Stimulated activated effector memory CD8-positive, alpha-beta T cell treated with anti-CD3 and anti-CD28 coated beads, Interleukin-12 subunit alpha, Interleukin-12 subunit beta, amount 100 ng/mL, for 72 hours (primary cell): ENCODE measurements at regions not wholly inside any gene's neighbourhood (a gene's known extent, or its start where the extent isn't known, plus 50 kb on each side); places are given as distances from the start of the nearest gene placed in this dataset.

Experiments
- ATAC-seq: fragments of 150-1000 bp; cut with Tn5 transposase; 2 replicates; pipeline ENCODE4 v1.10.0; 2021
- DNase-seq, 2 donors: peaks; one replicate each; pipeline ENCODE4 v3.0.0; 2021 to 2022; ENCODE audit warnings: low spot score in 2 of 2
- H3K27ac Mint-ChIP-seq: one replicate; pipeline ENCODE4 v1.8.0; 2022; ENCODE audit warnings: mild to moderate bottlenecking, mixed read lengths
- H3K36me3 Mint-ChIP-seq: one replicate; pipeline ENCODE4 v1.8.0; 2022; ENCODE audit warnings: mild to moderate bottlenecking, mixed read lengths
- H3K4me1 Mint-ChIP-seq: one replicate; pipeline ENCODE4 v1.8.0; 2022; ENCODE audit warnings: mixed read lengths
- H3K4me3 Mint-ChIP-seq: one replicate; pipeline ENCODE4 v1.8.0; 2022; ENCODE audit warnings: mild to moderate bottlenecking, mixed read lengths
- H3K9me3 Mint-ChIP-seq: one replicate; pipeline ENCODE4 v1.8.0; 2022; ENCODE audit warnings: mixed read lengths

- Mint-ChIP-seq H3K4me3 (no peak overlapping the region), H3K9me3 (no peaks in the 10 kb centered on the region), H3K36me3 (no peaks in the 10 kb centered on the region), H3K4me1 (no peaks in the 10 kb centered on the region), H3K27ac (no peak overlapping the region)
- DNase-seq (no peak), ATAC-seq (peak; percentile 20)
Measured at GRCh38 chr3:176692966-176693785, 504.1 kb downstream of the TBL1XR1 start.

- Mint-ChIP-seq H3K27ac (no peak overlapping the region), H3K4me1 (no peaks in the 10 kb centered on the region), H3K4me3 (no peak overlapping the region), H3K9me3 (no peaks in the 10 kb centered on the region), H3K36me3 (no peaks in the 10 kb centered on the region)
- ATAC-seq: no peak
- DNase-seq: no peak
Measured at GRCh38 chr3:176692199-176692965, 504.9 kb downstream of the TBL1XR1 start.

GRCh38 chr3:176690083-176690869 lies 507.0 kb downstream of the TBL1XR1 start:
- Mint-ChIP-seq H3K4me1 (no peaks in the 10 kb centered on the region), H3K9me3 (no peaks in the 10 kb centered on the region), H3K4me3 (no peak overlapping the region), H3K36me3 (no peaks in the 10 kb centered on the region), H3K27ac (no peak overlapping the region)
- no peak for ATAC-seq
- DNase-seq: no peak

- Mint-ChIP-seq H3K9me3 (peaks cover 7% of the 10 kb centered on the region), H3K4me1 (no peaks in the 10 kb centered on the region), H3K4me3 (no peak overlapping the region), H3K36me3 (no peaks in the 10 kb centered on the region), H3K27ac (no peak overlapping the region)
- no peak for ATAC-seq
- no peak for DNase-seq
Measured at GRCh38 chr3:176687754-176688153, 509.5 kb downstream of the TBL1XR1 start.

- ATAC-seq (no peak), DNase-seq (no peak)
Measured at GRCh38 chr3:176683382-176683781, 513.9 kb downstream of the TBL1XR1 start.

GRCh38 chr3:176663837-176664831 lies 533.1 kb downstream of the TBL1XR1 start:
- Mint-ChIP-seq H3K9me3 (peaks cover 7% of the 10 kb centered on the region), H3K36me3 (no peaks in the 10 kb centered on the region), H3K27ac (no peak overlapping the region), H3K4me1 (no peaks in the 10 kb centered on the region), H3K4me3 (no peak overlapping the region)
- no peak for DNase-seq
- ATAC-seq: no peak

More at GRCh38 chr3:176683382-176683781, 513.9 kb downstream of the TBL1XR1 start:
- Mint-ChIP-seq H3K27ac (no peak overlapping the region), H3K9me3 (peaks cover 12% of the 10 kb centered on the region), H3K4me3 (no peak overlapping the region), H3K4me1 (no peaks in the 10 kb centered on the region), H3K36me3 (no peaks in the 10 kb centered on the region)

- H3K9me3 Mint-ChIP-seq: peaks cover 4% of the 10 kb centered on the region
- H3K27ac Mint-ChIP-seq: no peak overlapping the region
- ATAC-seq (no peak), DNase-seq (no peak)
- H3K4me1 Mint-ChIP-seq: no peaks in the 10 kb centered on the region
- H3K4me3 Mint-ChIP-seq: no peak overlapping the region
- no peaks in the 10 kb centered on the region for H3K36me3 Mint-ChIP-seq
Measured at GRCh38 chr3:176663387-176663786, 533.9 kb downstream of the TBL1XR1 start.

- Mint-ChIP-seq H3K27ac (no peak overlapping the region), H3K36me3 (no peaks in the 10 kb centered on the region), H3K9me3 (no peaks in the 10 kb centered on the region), H3K4me3 (no peak overlapping the region), H3K4me1 (no peaks in the 10 kb centered on the region)
- DNase-seq: no peak
- no peak for ATAC-seq
Measured at GRCh38 chr3:176661432-176661964, 535.8 kb downstream of the TBL1XR1 start.

- DNase-seq: no peak
- Mint-ChIP-seq H3K4me3 (no peak overlapping the region), H3K9me3 (peaks cover 6% of the 10 kb centered on the region), H3K4me1 (no peaks in the 10 kb centered on the region), H3K36me3 (no peaks in the 10 kb centered on the region), H3K27ac (no peak overlapping the region)
- no peak for ATAC-seq
Measured at GRCh38 chr3:176655404-176656094, 541.7 kb downstream of the TBL1XR1 start.

- H3K4me3 Mint-ChIP-seq: no peak overlapping the region
- peaks cover 6% of the 10 kb centered on the region for H3K9me3 Mint-ChIP-seq
- H3K36me3 Mint-ChIP-seq: no peaks in the 10 kb centered on the region
- no peak overlapping the region for H3K27ac Mint-ChIP-seq
- no peak for ATAC-seq
- no peaks in the 10 kb centered on the region for H3K4me1 Mint-ChIP-seq
- no peak for DNase-seq
Measured at GRCh38 chr3:176651622-176652021, 545.7 kb downstream of the TBL1XR1 start.

GRCh38 chr3:176650478-176650877 lies 546.8 kb downstream of the TBL1XR1 start:
- peak; percentile 47 for ATAC-seq
- Mint-ChIP-seq H3K36me3 (no peaks in the 10 kb centered on the region), H3K9me3 (peaks cover 6% of the 10 kb centered on the region), H3K4me3 (no peak overlapping the region), H3K27ac (no peak overlapping the region), H3K4me1 (no peaks in the 10 kb centered on the region)
- no peak for DNase-seq

GRCh38 chr3:176647987-176648386 lies 549.3 kb downstream of the TBL1XR1 start:
- Mint-ChIP-seq H3K36me3 (no peaks in the 10 kb centered on the region), H3K27ac (no peak overlapping the region), H3K4me1 (no peaks in the 10 kb centered on the region), H3K4me3 (no peak overlapping the region), H3K9me3 (peaks cover 2% of the 10 kb centered on the region)
- DNase-seq: no peak
- ATAC-seq: no peak

- no peak for ATAC-seq
- Mint-ChIP-seq H3K9me3 (peaks cover 6% of the 10 kb centered on the region), H3K36me3 (no peaks in the 10 kb centered on the region), H3K27ac (no peak overlapping the region), H3K4me1 (no peaks in the 10 kb centered on the region), H3K4me3 (no peak overlapping the region)
- no peak for DNase-seq
Measured at GRCh38 chr3:176633511-176633910, 563.8 kb downstream of the TBL1XR1 start.

GRCh38 chr3:176632925-176633324 lies 564.4 kb downstream of the TBL1XR1 start:
- H3K4me1 Mint-ChIP-seq: no peaks in the 10 kb centered on the region
- DNase-seq (no peak), ATAC-seq (no peak)
- H3K9me3 Mint-ChIP-seq: peaks cover 6% of the 10 kb centered on the region
- H3K36me3 Mint-ChIP-seq: no peaks in the 10 kb centered on the region
- no peak overlapping the region for H3K4me3 Mint-ChIP-seq
- H3K27ac Mint-ChIP-seq: no peak overlapping the region
